ENCODE measurements at regions not wholly inside any gene's neighbourhood (a gene's known extent, or its start where the extent isn't known, plus 50 kb on each side); places are given as distances from the start of the nearest gene placed in this dataset.

DNA sequence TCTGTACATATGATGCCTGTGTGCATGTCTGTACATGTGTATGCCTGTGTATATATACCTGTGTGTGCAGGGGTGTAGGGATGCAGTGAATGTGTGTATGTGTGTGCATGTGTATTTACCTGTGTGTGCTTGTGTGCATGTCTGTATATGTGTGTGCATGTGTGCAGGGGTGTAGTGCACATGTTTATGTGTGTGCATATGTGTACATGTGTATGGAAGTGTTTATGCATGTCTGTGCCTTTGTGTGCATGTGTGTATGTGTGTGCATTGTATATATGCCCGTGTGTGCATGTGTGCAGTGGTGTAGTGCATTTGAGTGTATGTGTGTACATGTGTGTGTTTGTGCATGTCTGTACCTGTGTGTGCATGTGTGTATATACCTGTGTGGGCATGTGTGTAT lies 51.0 kb upstream of the TMEM18 start:
- H3K4me3 ChIP-seq (ENCODE audit: low read length) = no peak overlapping the region
- TF ChIP-seq CTCF (conservative IDR thresholded peaks at IDR 0.05; ENCODE audit: low read length) = no peak
- no peak for DNase-seq (ENCODE audit: low read depth)

- H3K4me3 ChIP-seq (ENCODE audit: low read length) = no peak overlapping the region
- DNase-seq (ENCODE audit: low read depth) = no peak
- TF ChIP-seq CTCF (conservative IDR thresholded peaks at IDR 0.05; ENCODE audit: low read length) = no peak
These were observed 49.9 kb upstream of the TMEM18 start for GRCh38 chr2:727071-727470.
